Rectal smooth muscle tissue (tissue), 1 donor: ENCODE measurements at regions not wholly inside any gene's neighbourhood (a gene's known extent, or its start where the extent isn't known, plus 50 kb on each side); places are given as distances from the start of the nearest gene placed in this dataset.
"Not testable (repeated sequence)": the region's sequence is repeated elsewhere in the genome, so short reads cannot be mapped to it uniquely, and the experiment has no call there.

Experiments
- H3K27ac ChIP-seq: one replicate; pipeline ENCODE4 v1.7.0; 2013; ENCODE audit warnings: low read depth, low read length, inconsistent platforms
- H3K27me3 ChIP-seq: one replicate; pipeline ENCODE4 v1.7.0; 2013; ENCODE audit warnings: low read length; ENCODE audit not compliant: control insufficient read depth, insufficient read depth
- H3K36me3 ChIP-seq: one replicate; pipeline ENCODE4 v1.7.0; 2013; ENCODE audit warnings: low read length; ENCODE audit not compliant: control insufficient read depth, insufficient read depth
- H3K4me1 ChIP-seq: one replicate; pipeline ENCODE4 v1.7.0; 2013; ENCODE audit warnings: low read length; ENCODE audit not compliant: control insufficient read depth, insufficient read depth
- H3K4me3 ChIP-seq: one replicate; pipeline ENCODE4 v1.7.0; 2013; ENCODE audit warnings: low read length
- H3K9ac ChIP-seq: one replicate; pipeline ENCODE4 v1.7.0; 2013; ENCODE audit warnings: low read length

- not testable (repeated sequence) for H3K4me3 ChIP-seq, H3K36me3 ChIP-seq, H3K27ac ChIP-seq, H3K9ac ChIP-seq, H3K27me3 ChIP-seq, H3K4me1 ChIP-seq
Observed at GRCh38 chr4:49219489-49220225, 233.6 kb downstream of the CWH43 start.

GRCh38 chr4:49221209-49221608, 235.1 kb downstream of the CWH43 start:
- H3K27me3 ChIP-seq: no peaks in the 10 kb centered on the region
- no peak overlapping the region for H3K9ac ChIP-seq
- no peaks in the 10 kb centered on the region for H3K4me1 ChIP-seq
- H3K4me3 ChIP-seq: no peak overlapping the region
- H3K36me3 ChIP-seq: no peaks in the 10 kb centered on the region
- H3K27ac ChIP-seq: no peak overlapping the region

DNA sequence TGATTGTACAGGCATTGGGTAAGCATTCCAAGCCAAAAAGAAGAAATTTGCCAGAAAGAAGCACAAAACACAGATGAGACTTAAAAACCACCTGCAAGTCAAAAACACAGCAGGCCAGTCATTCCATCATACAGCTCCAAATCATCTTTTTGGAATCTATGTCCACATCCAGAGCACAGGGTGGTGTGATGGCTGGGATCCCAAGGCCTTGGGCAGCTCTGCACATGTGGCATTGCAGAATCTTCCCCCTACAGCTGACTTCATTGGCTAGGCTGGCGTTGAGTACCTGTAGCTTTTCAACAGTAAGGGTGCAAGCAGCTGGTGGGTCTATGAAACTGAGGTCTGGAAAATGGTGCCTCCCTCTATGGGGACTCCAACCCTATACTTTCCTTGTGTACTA, 236.7 kb downstream of the CWH43 start:
- not testable (repeated sequence) for H3K9ac ChIP-seq, H3K4me3 ChIP-seq, H3K4me1 ChIP-seq, H3K36me3 ChIP-seq, H3K27ac ChIP-seq, H3K27me3 ChIP-seq

DNA sequence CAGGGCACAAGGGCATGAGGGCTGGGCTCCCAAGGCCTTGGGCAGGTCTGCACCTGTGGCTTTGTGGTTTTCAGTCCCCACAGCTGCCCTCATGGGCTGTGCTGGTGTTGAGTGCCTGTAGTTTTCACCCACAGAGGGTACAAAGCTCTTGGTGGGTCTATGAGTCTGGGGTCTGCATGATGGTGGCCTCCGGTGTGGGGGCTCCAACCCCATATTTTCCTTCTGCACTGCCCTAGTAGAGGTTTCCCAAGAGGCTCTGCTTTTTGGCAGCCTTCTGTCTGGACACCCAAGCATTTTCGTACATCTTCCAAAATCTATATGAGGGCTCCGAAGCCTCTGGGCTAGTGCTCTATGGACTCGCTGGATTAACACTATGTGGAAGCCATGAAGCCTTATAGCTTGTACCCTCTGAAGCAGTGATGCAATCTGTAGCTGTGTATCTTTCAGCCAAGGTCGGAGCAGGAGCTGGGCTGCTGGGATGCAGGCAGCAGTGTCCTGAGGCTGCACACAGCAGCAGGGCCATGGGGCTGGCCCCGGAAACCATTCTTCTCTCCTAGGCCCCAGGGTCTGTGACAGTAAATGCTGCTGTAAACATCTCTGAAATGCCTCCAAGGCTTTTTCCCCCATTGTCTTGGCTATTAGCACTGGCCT, 240.3 kb downstream of the CWH43 start:
- not testable (repeated sequence) for H3K4me3 ChIP-seq, H3K9ac ChIP-seq, H3K27ac ChIP-seq, H3K4me1 ChIP-seq, H3K27me3 ChIP-seq, H3K36me3 ChIP-seq

- not testable (repeated sequence) for H3K36me3 ChIP-seq, H3K27me3 ChIP-seq, H3K4me3 ChIP-seq, H3K4me1 ChIP-seq, H3K9ac ChIP-seq, H3K27ac ChIP-seq
Observed at GRCh38 chr4:49227941-49228340, 241.9 kb downstream of the CWH43 start.

GRCh38 chr4:49229243-49229642, 243.2 kb downstream of the CWH43 start:
- not testable (repeated sequence) for H3K4me3 ChIP-seq, H3K36me3 ChIP-seq

DNA sequence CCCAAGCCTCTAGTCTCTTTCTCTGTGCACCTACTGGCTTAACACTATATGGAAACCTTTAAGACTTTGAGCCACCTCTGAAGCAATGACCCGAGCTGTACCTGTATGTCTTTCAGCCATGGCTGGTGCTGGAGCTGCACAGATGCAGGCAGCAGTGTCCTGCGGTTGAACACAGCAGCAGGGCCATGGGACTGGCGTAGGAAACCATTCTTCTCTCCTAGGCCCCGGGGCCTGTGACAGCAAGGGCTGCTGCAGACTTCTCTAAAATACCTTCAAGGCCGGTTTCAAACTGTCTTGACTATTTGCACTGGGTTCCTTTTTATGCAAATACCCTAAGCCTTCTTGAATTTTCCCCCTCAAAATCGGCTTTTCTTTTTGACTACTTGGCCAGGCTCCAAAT, 243.6 kb downstream of the CWH43 start:
- H3K9ac ChIP-seq, H3K4me1 ChIP-seq, H3K4me3 ChIP-seq, H3K27ac ChIP-seq, H3K27me3 ChIP-seq, H3K36me3 ChIP-seq: not testable (repeated sequence)

More at GRCh38 chr4:49229243-49229642, 243.2 kb downstream of the CWH43 start:
- not testable (repeated sequence) for H3K4me1 ChIP-seq, H3K27ac ChIP-seq, H3K27me3 ChIP-seq, H3K9ac ChIP-seq

DNA sequence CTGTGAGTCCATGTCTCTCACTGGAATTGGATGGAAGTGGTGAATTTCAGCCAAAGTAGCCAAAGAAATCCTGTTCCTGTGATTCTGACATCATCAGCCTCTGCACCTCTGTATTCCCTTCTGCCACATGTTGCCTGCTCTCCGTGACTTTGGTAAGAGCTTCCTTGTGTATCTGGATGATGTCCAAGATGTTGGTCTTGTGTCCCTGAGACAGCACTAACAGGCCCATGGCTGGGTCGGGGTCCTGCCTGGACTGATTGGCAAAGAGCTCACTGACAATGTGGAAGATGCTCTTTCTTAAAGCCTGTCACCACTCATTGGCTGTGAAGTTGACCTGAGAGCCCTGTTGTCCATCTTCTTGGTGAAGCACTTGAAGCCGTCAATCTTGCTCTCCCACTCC, 247.3 kb downstream of the CWH43 start:
- H3K4me1 ChIP-seq, H3K9ac ChIP-seq, H3K36me3 ChIP-seq, H3K27ac ChIP-seq, H3K4me3 ChIP-seq, H3K27me3 ChIP-seq: not testable (repeated sequence)

- H3K27ac ChIP-seq, H3K4me1 ChIP-seq, H3K9ac ChIP-seq, H3K27me3 ChIP-seq, H3K4me3 ChIP-seq, H3K36me3 ChIP-seq: not testable (repeated sequence)
Observed at GRCh38 chr4:49233749-49234148, 247.7 kb downstream of the CWH43 start.

- not testable (repeated sequence) for H3K4me1 ChIP-seq, H3K4me3 ChIP-seq, H3K9ac ChIP-seq, H3K27me3 ChIP-seq, H3K36me3 ChIP-seq, H3K27ac ChIP-seq
Observed at GRCh38 chr4:49234382-49234781, 248.3 kb downstream of the CWH43 start.

GRCh38 chr4:49235413-49236160, 249.5 kb downstream of the CWH43 start:
- not testable (repeated sequence) for H3K9ac ChIP-seq, H3K27ac ChIP-seq, H3K4me3 ChIP-seq, H3K27me3 ChIP-seq, H3K36me3 ChIP-seq, H3K4me1 ChIP-seq

GRCh38 chr4:49236474-49236873, 250.4 kb downstream of the CWH43 start:
- not testable (repeated sequence) for H3K4me1 ChIP-seq, H3K36me3 ChIP-seq, H3K27ac ChIP-seq, H3K9ac ChIP-seq, H3K4me3 ChIP-seq, H3K27me3 ChIP-seq

DNA sequence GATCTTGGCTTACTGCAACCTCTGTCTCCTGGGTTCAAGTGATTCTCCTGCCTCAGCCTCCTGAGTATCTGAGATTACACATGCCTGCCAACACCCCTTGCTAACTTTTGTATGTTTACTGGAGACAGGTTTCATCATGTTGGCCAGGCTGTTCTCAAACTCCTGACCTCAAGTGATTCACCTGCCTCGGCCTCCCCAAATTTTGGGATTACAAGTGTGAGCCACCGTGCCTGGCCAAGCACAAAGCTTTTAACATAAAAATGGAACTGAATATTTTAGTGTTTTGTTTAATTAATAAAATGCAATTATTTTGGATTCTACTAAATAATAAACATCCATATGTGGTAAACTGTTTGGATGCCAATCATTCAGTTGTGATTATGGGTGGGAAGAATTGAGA, 255.2 kb downstream of the CWH43 start:
- not testable (repeated sequence) for H3K27me3 ChIP-seq, H3K4me3 ChIP-seq, H3K4me1 ChIP-seq, H3K27ac ChIP-seq, H3K36me3 ChIP-seq, H3K9ac ChIP-seq
